ENCODE measurements at regions not wholly inside any gene's neighbourhood (a gene's known extent, or its start where the extent isn't known, plus 50 kb on each side); places are given as distances from the start of the nearest gene placed in this dataset.

- H3K4me3 ChIP-seq, result no peak overlapping the region
- DNase-seq, result no peak
- H3K27ac ChIP-seq, result no peak overlapping the region
- H3K27me3 ChIP-seq, result no peaks in the 10 kb centered on the region
- no peaks in the 10 kb centered on the region for H3K36me3 ChIP-seq
- TF ChIP-seq CTCF (IDR thresholded peaks at IDR 0.05) (no peak), POLR2A (IDR thresholded peaks at IDR 0.05) (no peak)
- no peaks in the 10 kb centered on the region for H3K4me1 ChIP-seq
- intact Hi-C loops (cut with DNase I; ENCODE audit: low total_unique reads), result no loop called here
- H3K9me3 ChIP-seq, result no peaks in the 10 kb centered on the region
Measured at GRCh38 chr1:82578086-82578726, 777.5 kb downstream of the ADGRL2 start.

GRCh38 chr1:82567348-82567747 is 766.6 kb downstream of the ADGRL2 start:
- TF ChIP-seq POLR2A (IDR thresholded peaks at IDR 0.05) (no peak), CTCF (IDR thresholded peaks at IDR 0.05) (no peak)
- Histone ChIP-seq H3K36me3 (no peaks in the 10 kb centered on the region), H3K4me3 (no peak overlapping the region), H3K4me1 (no peaks in the 10 kb centered on the region), H3K9me3 (no peaks in the 10 kb centered on the region), H3K27me3 (no peaks in the 10 kb centered on the region), H3K27ac (no peak overlapping the region)
- intact Hi-C loops (cut with DNase I; ENCODE audit: low total_unique reads), result no loop called here
- DNase-seq, result no peak

GRCh38 chr1:82565546-82565945 is 764.8 kb downstream of the ADGRL2 start:
- Histone ChIP-seq H3K27me3 (no peaks in the 10 kb centered on the region), H3K27ac (no peak overlapping the region), H3K4me1 (no peaks in the 10 kb centered on the region), H3K4me3 (no peak overlapping the region), H3K9me3 (no peaks in the 10 kb centered on the region), H3K36me3 (no peaks in the 10 kb centered on the region)
- intact Hi-C loops (cut with DNase I; ENCODE audit: low total_unique reads), result no loop called here
- DNase-seq, result no peak
- TF ChIP-seq CTCF (IDR thresholded peaks at IDR 0.05), result no peak
- no peak for TF ChIP-seq POLR2A (IDR thresholded peaks at IDR 0.05)

- H3K9me3 ChIP-seq, result no peaks in the 10 kb centered on the region
- no peaks in the 10 kb centered on the region for H3K4me1 ChIP-seq
- no peak overlapping the region for H3K4me3 ChIP-seq
- no peaks in the 10 kb centered on the region for H3K36me3 ChIP-seq
- H3K27ac ChIP-seq, result no peak overlapping the region
- intact Hi-C loops (cut with DNase I; ENCODE audit: low total_unique reads), result no loop called here
- no peaks in the 10 kb centered on the region for H3K27me3 ChIP-seq
- no peak for DNase-seq
- no peak for TF ChIP-seq POLR2A (IDR thresholded peaks at IDR 0.05)
- no peak for TF ChIP-seq CTCF (IDR thresholded peaks at IDR 0.05)
Measured at GRCh38 chr1:82565146-82565545, 764.4 kb downstream of the ADGRL2 start.

- no peak overlapping the region for H3K27ac ChIP-seq
- no peak overlapping the region for H3K4me3 ChIP-seq
- intact Hi-C loops (cut with DNase I; ENCODE audit: low total_unique reads), result no loop called here
- no peaks in the 10 kb centered on the region for H3K4me1 ChIP-seq
- no peaks in the 10 kb centered on the region for H3K27me3 ChIP-seq
- H3K36me3 ChIP-seq, result no peaks in the 10 kb centered on the region
- no peaks in the 10 kb centered on the region for H3K9me3 ChIP-seq
- no peak for DNase-seq
- TF ChIP-seq POLR2A (IDR thresholded peaks at IDR 0.05), result no peak
Measured at GRCh38 chr1:82564333-82564732, 763.6 kb downstream of the ADGRL2 start.

GRCh38 chr1:82562448-82562847 is 761.7 kb downstream of the ADGRL2 start:
- no peak overlapping the region for H3K4me3 ChIP-seq
- intact Hi-C loops (cut with DNase I; ENCODE audit: low total_unique reads), result no loop called here
- no peaks in the 10 kb centered on the region for H3K9me3 ChIP-seq
- H3K27me3 ChIP-seq, result no peaks in the 10 kb centered on the region
- TF ChIP-seq CTCF (IDR thresholded peaks at IDR 0.05) (no peak), POLR2A (IDR thresholded peaks at IDR 0.05) (no peak)
- no peak for DNase-seq
- H3K27ac ChIP-seq, result no peak overlapping the region
- no peaks in the 10 kb centered on the region for H3K4me1 ChIP-seq
- no peaks in the 10 kb centered on the region for H3K36me3 ChIP-seq

Data from uterus (tissue), 3 donors.